Nephron progenitor cell (in vitro differentiated cells): ENCODE measurements at regions not wholly inside any gene's neighbourhood (a gene's known extent, or its start where the extent isn't known, plus 50 kb on each side); places are given as distances from the start of the nearest gene placed in this dataset.
"Not testable (repeated sequence)": the region's sequence is repeated elsewhere in the genome, so short reads cannot be mapped to it uniquely, and the experiment has no call there.

ENCODE experiments used
- DNase-seq: peaks from one replicate; pipeline ENCODE4 v3.0.0; 2021
- H3K27ac Mint-ChIP-seq: 2 replicates; pipeline ENCODE4 v1.8.0; 2021; ENCODE audit warnings: mild to moderate bottlenecking, moderate library complexity, mixed read lengths
- H3K27me3 Mint-ChIP-seq: 2 replicates; pipeline ENCODE4 v1.8.0; 2021; ENCODE audit warnings: mild to moderate bottlenecking, low read depth, mixed read lengths; ENCODE audit not compliant: poor library complexity
- H3K36me3 Mint-ChIP-seq: 2 replicates; pipeline ENCODE4 v1.8.0; 2021; ENCODE audit warnings: low read depth, mixed read lengths
- H3K4me1 Mint-ChIP-seq: 2 replicates; pipeline ENCODE4 v1.8.0; 2021; ENCODE audit warnings: mixed read lengths
- H3K4me3 Mint-ChIP-seq: 2 replicates; pipeline ENCODE4 v1.8.0; 2021; ENCODE audit warnings: mild to moderate bottlenecking, moderate library complexity, mixed read lengths
- H3K9me3 Mint-ChIP-seq: 2 replicates; pipeline ENCODE4 v1.8.0; 2021; ENCODE audit warnings: mild to moderate bottlenecking, moderate library complexity, mixed read lengths
- TF ChIP-seq, protein P1 (sequence below): fragments of 200-600 bp; sonication (generic); IDR thresholded peaks from 2 replicates; pipeline ENCODE4 v1.5.0; 2021; ENCODE audit warnings: antibody characterized with exemption

DNA sequence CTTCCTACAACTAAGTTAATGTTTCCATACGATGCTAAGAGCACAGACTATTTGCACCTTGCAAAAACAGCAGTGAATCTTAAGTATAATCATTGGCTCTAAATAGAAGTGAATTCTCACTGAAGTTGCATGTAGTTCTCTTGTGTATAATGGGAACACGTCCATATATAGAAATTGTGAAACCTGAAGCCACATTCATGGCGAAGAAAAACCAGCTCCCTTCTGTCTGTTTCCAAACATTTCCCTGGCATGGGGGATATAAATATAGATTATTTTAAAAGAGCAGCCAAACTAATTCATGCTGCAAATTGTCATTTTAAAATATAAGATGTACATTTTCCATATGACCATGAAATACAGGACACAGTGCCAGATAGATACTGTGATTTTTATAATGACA, 71.1 kb downstream of the TRAM1L1 start:
- TF ChIP-seq, protein P1, sequence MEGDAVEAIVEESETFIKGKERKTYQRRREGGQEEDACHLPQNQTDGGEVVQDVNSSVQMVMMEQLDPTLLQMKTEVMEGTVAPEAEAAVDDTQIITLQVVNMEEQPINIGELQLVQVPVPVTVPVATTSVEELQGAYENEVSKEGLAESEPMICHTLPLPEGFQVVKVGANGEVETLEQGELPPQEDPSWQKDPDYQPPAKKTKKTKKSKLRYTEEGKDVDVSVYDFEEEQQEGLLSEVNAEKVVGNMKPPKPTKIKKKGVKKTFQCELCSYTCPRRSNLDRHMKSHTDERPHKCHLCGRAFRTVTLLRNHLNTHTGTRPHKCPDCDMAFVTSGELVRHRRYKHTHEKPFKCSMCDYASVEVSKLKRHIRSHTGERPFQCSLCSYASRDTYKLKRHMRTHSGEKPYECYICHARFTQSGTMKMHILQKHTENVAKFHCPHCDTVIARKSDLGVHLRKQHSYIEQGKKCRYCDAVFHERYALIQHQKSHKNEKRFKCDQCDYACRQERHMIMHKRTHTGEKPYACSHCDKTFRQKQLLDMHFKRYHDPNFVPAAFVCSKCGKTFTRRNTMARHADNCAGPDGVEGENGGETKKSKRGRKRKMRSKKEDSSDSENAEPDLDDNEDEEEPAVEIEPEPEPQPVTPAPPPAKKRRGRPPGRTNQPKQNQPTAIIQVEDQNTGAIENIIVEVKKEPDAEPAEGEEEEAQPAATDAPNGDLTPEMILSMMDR: no peak
- H3K4me3 Mint-ChIP-seq: no peak overlapping the region
- no peaks in the 10 kb centered on the region for H3K36me3 Mint-ChIP-seq
- H3K4me1 Mint-ChIP-seq: no peaks in the 10 kb centered on the region
- no peaks in the 10 kb centered on the region for H3K27me3 Mint-ChIP-seq
- no peak overlapping the region for H3K27ac Mint-ChIP-seq
- DNase-seq: no peak
- H3K9me3 Mint-ChIP-seq: no peaks in the 10 kb centered on the region

DNA sequence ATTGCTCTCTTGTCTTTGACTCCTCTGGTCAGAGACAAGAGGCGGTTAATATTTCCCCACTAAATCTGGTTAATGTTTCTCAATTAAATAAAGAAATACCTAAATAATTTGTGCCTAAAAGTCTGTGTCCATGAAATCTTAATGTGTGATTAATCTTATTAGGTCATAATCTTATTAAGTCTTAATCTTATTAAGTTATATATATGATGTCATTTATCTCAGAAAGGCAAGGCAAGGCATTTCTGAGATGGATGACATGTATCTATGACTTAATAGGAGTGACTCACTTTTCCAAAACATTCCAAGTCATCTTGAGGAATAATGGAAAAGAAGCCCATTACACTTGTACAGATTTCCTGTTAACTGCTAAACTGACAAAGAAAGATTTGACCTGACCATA, 74.7 kb downstream of the TRAM1L1 start:
- TF ChIP-seq, protein P1: no peak
- DNase-seq: no peak
- Mint-ChIP-seq H3K36me3 (no peaks in the 10 kb centered on the region), H3K9me3 (no peaks in the 10 kb centered on the region), H3K4me1 (no peaks in the 10 kb centered on the region), H3K4me3 (no peak overlapping the region), H3K27me3 (no peaks in the 10 kb centered on the region), H3K27ac (no peak overlapping the region)

DNA sequence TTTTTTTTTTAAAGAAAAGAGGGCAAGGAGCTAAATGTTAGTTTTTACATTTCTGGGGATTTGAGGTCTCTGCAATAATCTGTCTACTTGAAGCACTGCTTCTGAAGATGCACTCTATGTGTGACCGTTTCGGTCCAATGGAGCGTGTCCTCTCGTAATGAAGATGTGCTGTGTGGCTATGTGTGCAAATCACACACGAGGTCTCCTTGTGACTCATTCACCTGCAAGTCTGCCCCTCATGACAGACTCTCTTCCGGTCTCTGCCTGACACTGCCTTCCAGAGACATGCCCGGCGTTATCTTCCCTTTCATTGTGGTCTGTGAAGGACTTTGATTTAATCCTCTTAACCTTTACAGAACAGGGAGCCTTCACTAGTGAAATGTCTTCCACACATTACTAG, 84.3 kb downstream of the TRAM1L1 start:
- TF ChIP-seq, protein P1: no peak
- DNase-seq: no peak
- Mint-ChIP-seq H3K4me3 (no peak overlapping the region), H3K4me1 (peaks cover 6% of the 10 kb centered on the region), H3K27me3 (no peaks in the 10 kb centered on the region), H3K36me3 (no peaks in the 10 kb centered on the region), H3K9me3 (no peaks in the 10 kb centered on the region), H3K27ac (no peak overlapping the region)

DNA sequence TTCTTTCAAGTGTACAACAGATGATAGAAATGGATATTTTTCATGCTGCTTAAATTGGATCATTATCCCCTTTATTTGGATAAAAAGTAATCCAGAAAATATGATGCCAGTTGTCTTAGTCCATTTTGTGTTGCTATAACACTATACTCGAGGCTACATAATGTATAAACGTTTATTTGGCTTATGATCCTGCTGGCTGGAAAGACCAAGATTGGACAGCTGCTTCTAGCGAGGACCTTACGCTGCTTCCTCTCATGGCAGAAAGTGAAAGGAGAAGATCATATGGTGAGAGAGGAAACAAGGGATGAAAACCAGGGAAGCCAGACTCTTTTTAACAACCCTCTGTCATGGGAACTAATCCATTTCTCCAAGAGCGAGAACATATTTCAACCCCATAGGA, 102.7 kb downstream of the TRAM1L1 start:
- TF ChIP-seq, protein P1: no peak
- Mint-ChIP-seq H3K4me1 (peaks cover 12% of the 10 kb centered on the region), H3K27me3 (no peaks in the 10 kb centered on the region), H3K36me3 (no peaks in the 10 kb centered on the region), H3K4me3 (no peak overlapping the region), H3K9me3 (no peaks in the 10 kb centered on the region), H3K27ac (no peak overlapping the region)
- DNase-seq: no peak

DNA sequence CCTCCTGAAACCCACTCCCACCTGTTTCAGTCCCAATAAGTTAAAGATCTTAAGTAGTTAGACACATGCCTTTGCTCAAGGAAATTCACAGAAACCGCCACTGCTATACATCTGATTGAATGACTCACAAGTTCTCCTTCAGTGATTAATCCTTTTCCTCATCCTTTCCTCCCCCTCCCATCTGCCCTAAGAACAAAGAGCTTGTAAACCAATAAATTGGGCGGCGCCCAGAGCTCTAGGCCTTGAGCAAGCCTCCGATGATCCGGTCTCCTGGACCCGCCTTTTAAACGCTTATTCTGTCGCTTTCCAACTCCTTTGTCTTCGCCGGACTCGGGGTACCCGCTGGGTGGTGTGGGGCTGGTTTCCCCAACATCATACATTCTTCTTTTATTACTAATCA, 104.9 kb downstream of the TRAM1L1 start:
- not testable (repeated sequence) for DNase-seq, H3K27ac Mint-ChIP-seq

DNA sequence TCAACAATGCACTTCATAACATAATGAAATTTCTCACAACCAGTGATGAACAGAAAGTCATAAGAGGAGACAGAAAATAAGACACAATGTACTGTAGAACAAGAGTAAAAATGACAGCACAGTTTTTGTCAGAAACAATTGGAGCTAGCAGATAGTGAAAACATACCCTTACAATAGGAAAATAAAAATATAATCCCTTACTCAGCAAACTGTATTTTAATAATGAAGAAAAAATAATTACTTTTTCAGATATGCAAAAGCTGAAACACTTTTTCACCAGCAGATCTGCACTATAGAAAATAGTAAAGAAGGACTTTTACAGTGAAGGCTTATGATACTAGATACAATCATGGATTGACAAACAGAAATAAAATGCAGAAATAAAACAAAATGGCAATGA, 126.3 kb downstream of the TRAM1L1 start:
- no peak overlapping the region for H3K27ac Mint-ChIP-seq
- H3K4me3 Mint-ChIP-seq: no peak overlapping the region
- no peaks in the 10 kb centered on the region for H3K9me3 Mint-ChIP-seq
- H3K4me1 Mint-ChIP-seq: no peaks in the 10 kb centered on the region
- TF ChIP-seq, protein P1: no peak
- no peaks in the 10 kb centered on the region for H3K36me3 Mint-ChIP-seq
- DNase-seq: no peak
- H3K27me3 Mint-ChIP-seq: no peaks in the 10 kb centered on the region

More for the DNA sequence above, 104.9 kb downstream of the TRAM1L1 start:
- peaks cover 12% of the 10 kb centered on the region for H3K4me1 Mint-ChIP-seq
- not testable (repeated sequence) for H3K27me3 Mint-ChIP-seq, H3K9me3 Mint-ChIP-seq, H3K36me3 Mint-ChIP-seq, H3K4me3 Mint-ChIP-seq
